Progenitor cell of endocrine pancreas (in vitro differentiated cells): ENCODE measurements at regions not wholly inside any gene's neighbourhood (a gene's known extent, or its start where the extent isn't known, plus 50 kb on each side); places are given as distances from the start of the nearest gene placed in this dataset.

Experiments used
- DNase-seq: peaks from one replicate; pipeline ENCODE4 v3.0.0; 2021; ENCODE audit warnings: low spot score; ENCODE audit not compliant: unreplicated experiment
- H3K27ac Mint-ChIP-seq: 2 replicates; pipeline ENCODE4 v1.8.0; 2021; ENCODE audit warnings: mild to moderate bottlenecking, moderate library complexity, mixed read lengths
- H3K27me3 Mint-ChIP-seq: 2 replicates; pipeline ENCODE4 v1.8.0; 2021; ENCODE audit warnings: mixed read lengths
- H3K36me3 Mint-ChIP-seq: 2 replicates; pipeline ENCODE4 v1.8.0; 2022; ENCODE audit warnings: mixed read lengths; ENCODE audit not compliant: insufficient read depth
- H3K4me1 Mint-ChIP-seq: 2 replicates; pipeline ENCODE4 v1.8.0; 2021; ENCODE audit warnings: low read depth, mixed read lengths
- H3K4me3 Mint-ChIP-seq: 2 replicates; pipeline ENCODE4 v1.8.0; 2021; ENCODE audit warnings: low read depth, mild to moderate bottlenecking, moderate library complexity, mixed read lengths
- H3K9me3 Mint-ChIP-seq: 2 replicates; pipeline ENCODE4 v1.8.0; 2021; ENCODE audit warnings: low read depth, mixed read lengths
- TF ChIP-seq, protein P1 (sequence below): fragments of 200-600 bp; sonication (generic); IDR thresholded peaks from one replicate; pipeline ENCODE4 v1.5.0; 2021; ENCODE audit warnings: antibody characterized with exemption, mild to moderate bottlenecking; ENCODE audit not compliant: unreplicated experiment

- H3K4me1 Mint-ChIP-seq: peaks cover 5% of the 10 kb centered on the region
- no peak overlapping the region for H3K27ac Mint-ChIP-seq
- no peak overlapping the region for H3K4me3 Mint-ChIP-seq
Observed at GRCh38 chr15:66638377-66638776, 63.7 kb upstream of the SMAD6 start.

DNA sequence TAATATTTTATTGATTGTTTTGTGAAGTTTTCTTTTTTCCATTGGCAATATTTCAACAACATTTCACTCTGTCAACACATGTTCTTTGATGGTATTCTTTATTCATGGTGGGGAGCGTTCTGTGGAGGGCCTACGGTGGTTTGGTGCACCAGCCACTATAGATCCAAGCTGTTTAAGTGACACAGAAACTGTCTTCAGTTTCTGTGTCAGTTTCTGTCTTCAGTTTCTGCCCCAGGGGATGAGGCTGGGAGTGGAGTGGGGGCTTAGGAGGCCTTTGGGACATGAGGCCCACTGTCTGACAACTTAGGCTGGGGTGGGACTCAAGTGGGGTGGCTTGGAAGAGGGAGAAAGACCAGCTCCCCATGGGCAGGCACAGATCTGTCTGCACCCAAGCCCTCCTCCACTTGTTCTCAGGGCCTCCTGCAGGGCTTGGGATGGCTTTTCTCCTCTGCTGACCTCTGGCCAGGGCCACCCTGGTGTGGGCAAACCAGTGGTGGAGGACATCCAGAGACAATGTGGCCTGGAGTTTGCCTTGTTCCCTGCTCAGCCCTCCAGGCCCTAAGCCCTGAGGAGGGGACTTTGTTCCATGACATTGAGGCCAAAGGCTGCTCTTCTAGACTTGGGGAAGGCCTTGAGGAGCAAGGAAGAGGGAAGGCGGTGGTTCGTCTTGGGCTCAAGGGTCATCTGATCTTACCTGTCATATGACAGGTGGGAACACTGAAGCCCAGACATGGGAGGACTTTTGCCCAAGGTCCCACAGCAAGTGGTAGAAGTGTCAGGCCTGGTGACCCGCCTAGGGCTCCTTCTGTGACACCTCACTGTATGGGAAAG is 60.3 kb upstream of the SMAD6 start:
- Mint-ChIP-seq H3K27ac (no peak overlapping the region), H3K9me3 (no peaks in the 10 kb centered on the region), H3K4me3 (no peak overlapping the region), H3K27me3 (no peaks in the 10 kb centered on the region), H3K4me1 (peaks cover 5% of the 10 kb centered on the region), H3K36me3 (no peaks in the 10 kb centered on the region)
- TF ChIP-seq, protein P1, sequence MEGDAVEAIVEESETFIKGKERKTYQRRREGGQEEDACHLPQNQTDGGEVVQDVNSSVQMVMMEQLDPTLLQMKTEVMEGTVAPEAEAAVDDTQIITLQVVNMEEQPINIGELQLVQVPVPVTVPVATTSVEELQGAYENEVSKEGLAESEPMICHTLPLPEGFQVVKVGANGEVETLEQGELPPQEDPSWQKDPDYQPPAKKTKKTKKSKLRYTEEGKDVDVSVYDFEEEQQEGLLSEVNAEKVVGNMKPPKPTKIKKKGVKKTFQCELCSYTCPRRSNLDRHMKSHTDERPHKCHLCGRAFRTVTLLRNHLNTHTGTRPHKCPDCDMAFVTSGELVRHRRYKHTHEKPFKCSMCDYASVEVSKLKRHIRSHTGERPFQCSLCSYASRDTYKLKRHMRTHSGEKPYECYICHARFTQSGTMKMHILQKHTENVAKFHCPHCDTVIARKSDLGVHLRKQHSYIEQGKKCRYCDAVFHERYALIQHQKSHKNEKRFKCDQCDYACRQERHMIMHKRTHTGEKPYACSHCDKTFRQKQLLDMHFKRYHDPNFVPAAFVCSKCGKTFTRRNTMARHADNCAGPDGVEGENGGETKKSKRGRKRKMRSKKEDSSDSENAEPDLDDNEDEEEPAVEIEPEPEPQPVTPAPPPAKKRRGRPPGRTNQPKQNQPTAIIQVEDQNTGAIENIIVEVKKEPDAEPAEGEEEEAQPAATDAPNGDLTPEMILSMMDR: no peak
- no peak for DNase-seq

More at GRCh38 chr15:66638377-66638776, 63.7 kb upstream of the SMAD6 start:
- TF ChIP-seq, protein P1: no peak
- Mint-ChIP-seq H3K36me3 (no peaks in the 10 kb centered on the region), H3K9me3 (no peaks in the 10 kb centered on the region), H3K27me3 (peaks cover 14% of the 10 kb centered on the region)
- no peak for DNase-seq

DNA sequence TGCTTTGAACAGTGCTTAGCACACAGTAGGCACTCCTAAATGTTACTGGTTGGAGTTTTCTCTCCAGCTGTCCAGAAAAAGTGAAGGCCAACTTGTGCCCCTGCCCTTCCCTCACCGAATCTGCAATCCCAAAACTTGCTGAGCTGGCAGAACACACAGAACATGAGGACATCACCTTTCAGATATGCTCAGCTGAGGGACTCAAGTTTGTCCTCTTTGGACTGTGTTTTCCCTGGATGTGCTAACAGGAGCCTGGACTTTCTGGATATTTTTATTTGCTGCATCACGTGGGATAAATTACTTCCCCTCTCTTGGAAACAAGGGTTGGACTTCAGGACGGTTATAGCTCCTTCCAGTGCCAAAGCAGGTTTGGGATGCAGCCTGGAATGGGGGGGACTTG is 59.5 kb upstream of the SMAD6 start:
- TF ChIP-seq, protein P1: no peak

GRCh38 chr15:66643033-66643432 is 59.0 kb upstream of the SMAD6 start:
- no peaks in the 10 kb centered on the region for H3K36me3 Mint-ChIP-seq
- H3K4me3 Mint-ChIP-seq: no peak overlapping the region
- DNase-seq: no peak
- H3K27me3 Mint-ChIP-seq: peaks cover 2% of the 10 kb centered on the region
- peaks cover 6% of the 10 kb centered on the region for H3K4me1 Mint-ChIP-seq
- TF ChIP-seq, protein P1: no peak
- no peaks in the 10 kb centered on the region for H3K9me3 Mint-ChIP-seq
- H3K27ac Mint-ChIP-seq: no peak overlapping the region

More for the DNA sequence above, 59.5 kb upstream of the SMAD6 start:
- Mint-ChIP-seq H3K27ac (no peak overlapping the region), H3K9me3 (no peaks in the 10 kb centered on the region), H3K36me3 (no peaks in the 10 kb centered on the region), H3K4me3 (no peak overlapping the region), H3K4me1 (peaks cover 5% of the 10 kb centered on the region), H3K27me3 (no peaks in the 10 kb centered on the region)
- DNase-seq: no peak

GRCh38 chr15:66644000-66644787 is 57.8 kb upstream of the SMAD6 start:
- H3K27ac Mint-ChIP-seq: peak overlapping the region; percentile 64
- no peaks in the 10 kb centered on the region for H3K9me3 Mint-ChIP-seq
- TF ChIP-seq, protein P1: no peak
- no peaks in the 10 kb centered on the region for H3K36me3 Mint-ChIP-seq
- DNase-seq: no peak
- H3K4me3 Mint-ChIP-seq: no peak overlapping the region
- peaks cover 7% of the 10 kb centered on the region for H3K4me1 Mint-ChIP-seq
- H3K27me3 Mint-ChIP-seq: peaks cover 5% of the 10 kb centered on the region
